ENCODE measurements at regions not wholly inside any gene's neighbourhood (a gene's known extent, or its start where the extent isn't known, plus 50 kb on each side); places are given as distances from the start of the nearest gene placed in this dataset.

DNA sequence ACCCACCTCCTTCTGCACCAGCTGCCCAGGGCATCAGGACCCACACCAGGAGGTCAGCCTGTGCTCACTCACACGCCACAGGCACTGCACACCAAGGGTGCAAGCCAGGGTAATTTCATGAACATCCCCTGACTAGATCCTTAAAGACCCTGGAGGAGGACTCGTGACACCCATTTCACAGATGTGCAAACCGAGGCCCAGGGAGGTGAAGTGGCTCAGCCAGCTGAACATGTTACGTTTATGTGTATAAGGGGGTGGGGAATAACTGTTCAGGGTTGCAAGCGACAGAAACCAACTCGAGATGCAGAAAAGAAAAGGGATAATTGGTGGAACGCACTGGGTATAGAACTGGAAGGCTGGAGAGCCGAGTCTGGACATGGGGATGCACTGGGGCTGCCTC lies 138.1 kb upstream of the FOXF1 start:
- TF ChIP-seq POLR2AphosphoS5 (IDR thresholded peaks at IDR 0.05; ENCODE audit: low read depth, low read length) (no peak), POLR2A (IDR thresholded peaks at IDR 0.05; ENCODE audit: low read depth, low read length) (no peak), TAF1 (IDR thresholded peaks at IDR 0.05; ENCODE audit: borderline replicate concordance, low read depth, low read length) (no peak)
- DNase-seq (ENCODE audit: insufficient read length) = no peak
- no peak for FAIRE-seq

- FAIRE-seq (no peak), DNase-seq (ENCODE audit: insufficient read length) (no peak)
- TF ChIP-seq TAF1 (IDR thresholded peaks at IDR 0.05; ENCODE audit: borderline replicate concordance, low read depth, low read length) = no peak
- no peak for TF ChIP-seq POLR2AphosphoS5 (IDR thresholded peaks at IDR 0.05; ENCODE audit: low read depth, low read length)
- no peak for TF ChIP-seq POLR2A (IDR thresholded peaks at IDR 0.05; ENCODE audit: low read depth, low read length)
These were observed 136.9 kb upstream of the FOXF1 start for GRCh38 chr16:86373276-86373901.

DNA sequence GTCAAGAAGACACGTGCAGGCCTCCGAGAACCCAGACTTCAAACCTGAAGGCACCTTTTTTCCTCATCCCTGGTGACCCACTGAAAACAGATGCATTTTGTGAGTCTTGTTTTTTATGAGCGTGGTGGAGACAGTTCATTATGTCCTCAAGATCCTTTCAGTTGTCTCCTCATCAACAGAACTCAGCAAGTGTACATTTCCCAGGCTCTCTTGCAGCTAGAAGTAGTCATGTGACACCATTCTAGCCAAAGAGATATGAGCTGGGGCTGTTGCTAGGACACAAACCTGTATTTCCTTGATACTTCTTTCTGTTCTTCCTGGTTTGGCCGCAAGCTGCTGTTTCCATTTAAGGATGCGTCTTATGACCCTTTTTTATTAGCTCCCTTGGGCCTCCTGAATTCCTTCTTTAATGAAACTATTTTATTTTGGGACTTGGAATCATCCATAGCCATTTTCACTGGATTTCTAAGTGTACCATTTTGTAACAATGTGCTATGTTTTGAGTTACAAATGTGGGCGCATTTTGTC lies 135.7 kb upstream of the FOXF1 start:
- TF ChIP-seq TAF1 (IDR thresholded peaks at IDR 0.05; ENCODE audit: borderline replicate concordance, low read depth, low read length) (no peak), POLR2AphosphoS5 (IDR thresholded peaks at IDR 0.05; ENCODE audit: low read depth, low read length) (no peak), POLR2A (IDR thresholded peaks at IDR 0.05; ENCODE audit: low read depth, low read length) (no peak)
- FAIRE-seq = no peak

GRCh38 chr16:86375364-86375763 lies 135.0 kb upstream of the FOXF1 start:
- DNase-seq (ENCODE audit: insufficient read length) (no peak), FAIRE-seq (no peak)
- no peak for TF ChIP-seq POLR2AphosphoS5 (IDR thresholded peaks at IDR 0.05; ENCODE audit: low read depth, low read length)
- TF ChIP-seq TAF1 (IDR thresholded peaks at IDR 0.05; ENCODE audit: borderline replicate concordance, low read depth, low read length) = no peak
- no peak for TF ChIP-seq POLR2A (IDR thresholded peaks at IDR 0.05; ENCODE audit: low read depth, low read length)

More for the DNA sequence above, 135.7 kb upstream of the FOXF1 start:
- DNase-seq (ENCODE audit: insufficient read length) = no peak

DNA sequence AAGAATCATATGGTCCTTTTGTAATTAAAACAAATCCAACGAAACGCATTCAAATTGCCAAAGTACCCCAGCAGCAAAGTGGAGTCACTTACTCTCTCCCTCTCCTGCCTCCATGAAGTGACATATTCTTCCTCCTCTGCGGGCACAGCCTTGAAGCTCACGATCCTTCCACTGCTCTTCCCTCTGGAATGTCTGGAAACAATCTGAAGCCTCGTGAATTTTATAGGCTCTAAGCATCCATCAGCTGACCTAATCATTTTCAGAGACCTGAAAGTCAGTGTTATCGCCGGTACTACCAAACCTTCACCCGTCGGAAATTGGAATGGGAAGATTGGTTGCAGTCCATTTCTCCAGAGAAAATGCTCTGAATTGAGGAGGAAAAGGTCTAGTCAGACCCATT lies 134.5 kb upstream of the FOXF1 start:
- FAIRE-seq (no peak), DNase-seq (ENCODE audit: insufficient read length) (no peak)
- TF ChIP-seq POLR2AphosphoS5 (IDR thresholded peaks at IDR 0.05; ENCODE audit: low read depth, low read length) = no peak
- no peak for TF ChIP-seq POLR2A (IDR thresholded peaks at IDR 0.05; ENCODE audit: low read depth, low read length)
- TF ChIP-seq TAF1 (IDR thresholded peaks at IDR 0.05; ENCODE audit: borderline replicate concordance, low read depth, low read length) = no peak

- TF ChIP-seq TAF1 (IDR thresholded peaks at IDR 0.05; ENCODE audit: borderline replicate concordance, low read depth, low read length) (no peak), POLR2A (IDR thresholded peaks at IDR 0.05; ENCODE audit: low read depth, low read length) (no peak), POLR2AphosphoS5 (IDR thresholded peaks at IDR 0.05; ENCODE audit: low read depth, low read length) (no peak)
- no peak for DNase-seq (ENCODE audit: insufficient read length)
- no peak for FAIRE-seq
These were observed 133.5 kb upstream of the FOXF1 start for GRCh38 chr16:86376837-86377236.

GRCh38 chr16:86377251-86378022 lies 132.9 kb upstream of the FOXF1 start:
- no peak for DNase-seq (ENCODE audit: insufficient read length)
- FAIRE-seq = no peak
- TF ChIP-seq POLR2A (IDR thresholded peaks at IDR 0.05; ENCODE audit: low read depth, low read length) (no peak), POLR2AphosphoS5 (IDR thresholded peaks at IDR 0.05; ENCODE audit: low read depth, low read length) (no peak), TAF1 (IDR thresholded peaks at IDR 0.05; ENCODE audit: borderline replicate concordance, low read depth, low read length) (no peak)

GRCh38 chr16:86378128-86378527 lies 132.2 kb upstream of the FOXF1 start:
- TF ChIP-seq TAF1 (IDR thresholded peaks at IDR 0.05; ENCODE audit: borderline replicate concordance, low read depth, low read length) = no peak
- FAIRE-seq (no peak), DNase-seq (ENCODE audit: insufficient read length) (no peak)

GRCh38 chr16:86378831-86379504 lies 131.4 kb upstream of the FOXF1 start:
- DNase-seq (ENCODE audit: insufficient read length) = no peak
- TF ChIP-seq TAF1 (IDR thresholded peaks at IDR 0.05; ENCODE audit: borderline replicate concordance, low read depth, low read length) = no peak
- no peak for TF ChIP-seq POLR2AphosphoS5 (IDR thresholded peaks at IDR 0.05; ENCODE audit: low read depth, low read length)
- TF ChIP-seq POLR2A (IDR thresholded peaks at IDR 0.05; ENCODE audit: low read depth, low read length) = no peak
- FAIRE-seq = no peak

- TF ChIP-seq POLR2AphosphoS5 (IDR thresholded peaks at IDR 0.05; ENCODE audit: low read depth, low read length) = no peak
- no peak for TF ChIP-seq POLR2A (IDR thresholded peaks at IDR 0.05; ENCODE audit: low read depth, low read length)
- TF ChIP-seq TAF1 (IDR thresholded peaks at IDR 0.05; ENCODE audit: borderline replicate concordance, low read depth, low read length) = no peak
- DNase-seq (ENCODE audit: insufficient read length) (no peak), FAIRE-seq (no peak)
These were observed 130.9 kb upstream of the FOXF1 start for GRCh38 chr16:86379505-86379846.

DNA sequence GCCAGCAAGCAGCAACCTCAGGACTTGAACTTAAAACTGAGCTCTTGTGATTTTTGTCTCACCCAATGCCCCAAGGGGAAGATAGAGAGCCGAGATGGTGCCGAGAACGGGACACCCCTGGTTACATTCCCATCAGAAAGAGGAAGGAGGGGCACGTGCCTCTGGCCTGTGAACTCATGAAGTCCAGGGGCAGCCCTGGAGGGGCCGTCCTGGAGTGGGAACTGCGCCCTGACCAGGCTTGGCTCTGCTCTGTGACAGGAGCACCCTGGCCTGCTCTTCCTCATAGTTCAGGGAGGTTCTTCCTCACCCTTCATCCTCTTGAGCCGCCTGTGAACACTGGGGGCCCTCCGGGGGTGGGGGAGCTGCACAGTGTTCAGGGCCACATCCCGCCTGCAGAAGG lies 130.3 kb upstream of the FOXF1 start:
- TF ChIP-seq POLR2A (IDR thresholded peaks at IDR 0.05; ENCODE audit: low read depth, low read length) (no peak), POLR2AphosphoS5 (IDR thresholded peaks at IDR 0.05; ENCODE audit: low read depth, low read length) (no peak), TAF1 (IDR thresholded peaks at IDR 0.05; ENCODE audit: borderline replicate concordance, low read depth, low read length) (no peak)
- no peak for DNase-seq (ENCODE audit: insufficient read length)
- FAIRE-seq = no peak
